ENCODE measurements at regions not wholly inside any gene's neighbourhood (a gene's known extent, or its start where the extent isn't known, plus 50 kb on each side); places are given as distances from the start of the nearest gene placed in this dataset.

GRCh38 chr12:46920499-46920898, 94.7 kb upstream of the SLC38A4 start:
- in situ Hi-C loops (cut with HindIII; ENCODE audit: extremely low pct_ligation_motif_present, low pct_unique_long_range_greater_than_20kb) (no loop called here), intact Hi-C loops (cut with micrococcal nuclease; ENCODE audit: unreplicated experiment) (no loop called here)
- no peaks in the 10 kb centered on the region for H3K27me3 ChIP-seq (ENCODE audit: control insufficient read depth in 1 of 2, insufficient read depth in 2 of 2, low read length in 2 of 2)
- H3K79me2 ChIP-seq (ENCODE audit: insufficient read depth, low read length) = no peaks in the 10 kb centered on the region
- CTCF ChIA-PET (ENCODE audit: low intra/inter-chr PET ratio, low total read pairs) = no interaction called here
- no TSS peak for BruUV-seq (replicated peaks)
- H3K9ac ChIP-seq (ENCODE audit: insufficient read depth, low read depth, low read length) = no peak overlapping the region
- no peaks in the 10 kb centered on the region for H3K9me3 ChIP-seq (ENCODE audit: low read length)
- H3K4me1 ChIP-seq (ENCODE audit: insufficient read depth, low read length) = peaks cover 20% of the 10 kb centered on the region
- H4K20me1 ChIP-seq (ENCODE audit: insufficient read depth, low read length) = no peaks in the 10 kb centered on the region
- ATAC-seq (no peak), DNase-seq (ENCODE audit: low spot score) (no peak), FAIRE-seq (no peak)
- no peak overlapping the region for H3K27ac ChIP-seq (ENCODE audit: extremely low read length, insufficient read depth, low read length)
- POLR2A ChIA-PET = no interaction called here
- H3K4me2 ChIP-seq (ENCODE audit: low read depth, low read length) = no peak overlapping the region
- WGBS (ENCODE audit: low lambda C conversion rate) = 73% methylated on average over 1 of the region's 1 CpG
- no peaks in the 10 kb centered on the region for H3K36me3 ChIP-seq (replicated peaks in 1 of 2; ENCODE audit: control insufficient read depth in 1 of 2, insufficient read depth in 2 of 2, low read length in 2 of 2)
- no peak overlapping the region for H3K4me3 ChIP-seq (replicated peaks in 1 of 3; ENCODE audit: insufficient read depth in 1 of 3, low read depth in 2 of 3, low read length in 3 of 3)
- TF ChIP-seq HNRNPL (IDR thresholded peaks at IDR 0.05; ENCODE audit: low read depth, low read length) = no peak
- TF ChIP-seq ZNF589 (CRISPR knock-in tag; conservative IDR thresholded peaks at IDR 0.05) = no peak
- TF ChIP-seq ZNF121 (CRISPR knock-in tag; IDR thresholded peaks at IDR 0.05) = no peak
- no peak for TF ChIP-seq MYC (CRISPR knock-in tag; IDR thresholded peaks at IDR 0.05; ENCODE audit: borderline replicate concordance)
- TF ChIP-seq HNF1B (CRISPR knock-in tag; IDR thresholded peaks at IDR 0.05) = no peak
- no peak for TF ChIP-seq SMYD3 (CRISPR knock-in tag; IDR thresholded peaks at IDR 0.05)
- no peak for TF ChIP-seq RFXANK (CRISPR knock-in tag; IDR thresholded peaks at IDR 0.05)
- no peak for TF ChIP-seq NAIF1 (CRISPR knock-in tag; IDR thresholded peaks at IDR 0.05; ENCODE audit: borderline replicate concordance)
- H2AFZ ChIP-seq (ENCODE audit: low read length) = no peak overlapping the region

Data from HepG2 (cell line).